Tibial nerve (tissue), 4 donors: ENCODE measurements at regions not wholly inside any gene's neighbourhood (a gene's known extent, or its start where the extent isn't known, plus 50 kb on each side); places are given as distances from the start of the nearest gene placed in this dataset.

Experiments used
- CTCF ChIP-seq, 5 experiments: fragments of 200-600 bp in 3 of 5; fragments of 450-650 bp in 2 of 5; sonication (generic) in 3 of 5; IDR thresholded peaks; one replicate each; pipeline ENCODE4 v1.5.1; 2016 to 2019; ENCODE audit warnings: antibody characterized with exemption in 5 of 5, mild to moderate bottlenecking in 3 of 5, moderate library complexity in 2 of 5
- EP300 ChIP-seq, 2 donors: sonication (generic); formaldehyde crosslinking; IDR thresholded peaks; one replicate each; pipeline ENCODE4 v1.6.1; 2017; ENCODE audit warnings: antibody characterized with exemption in 2 of 2, mild to moderate bottlenecking in 1 of 2

- no peak for TF ChIP-seq CTCF (IDR thresholded peaks at IDR 0.05)
- TF ChIP-seq EP300 (IDR thresholded peaks at IDR 0.05) = no peak
Measured at GRCh38 chr6:91020744-91021143, 433.9 kb upstream of the MAP3K7 start.
